ENCODE measurements at regions not wholly inside any gene's neighbourhood (a gene's known extent, or its start where the extent isn't known, plus 50 kb on each side); places are given as distances from the start of the nearest gene placed in this dataset.

DNA sequence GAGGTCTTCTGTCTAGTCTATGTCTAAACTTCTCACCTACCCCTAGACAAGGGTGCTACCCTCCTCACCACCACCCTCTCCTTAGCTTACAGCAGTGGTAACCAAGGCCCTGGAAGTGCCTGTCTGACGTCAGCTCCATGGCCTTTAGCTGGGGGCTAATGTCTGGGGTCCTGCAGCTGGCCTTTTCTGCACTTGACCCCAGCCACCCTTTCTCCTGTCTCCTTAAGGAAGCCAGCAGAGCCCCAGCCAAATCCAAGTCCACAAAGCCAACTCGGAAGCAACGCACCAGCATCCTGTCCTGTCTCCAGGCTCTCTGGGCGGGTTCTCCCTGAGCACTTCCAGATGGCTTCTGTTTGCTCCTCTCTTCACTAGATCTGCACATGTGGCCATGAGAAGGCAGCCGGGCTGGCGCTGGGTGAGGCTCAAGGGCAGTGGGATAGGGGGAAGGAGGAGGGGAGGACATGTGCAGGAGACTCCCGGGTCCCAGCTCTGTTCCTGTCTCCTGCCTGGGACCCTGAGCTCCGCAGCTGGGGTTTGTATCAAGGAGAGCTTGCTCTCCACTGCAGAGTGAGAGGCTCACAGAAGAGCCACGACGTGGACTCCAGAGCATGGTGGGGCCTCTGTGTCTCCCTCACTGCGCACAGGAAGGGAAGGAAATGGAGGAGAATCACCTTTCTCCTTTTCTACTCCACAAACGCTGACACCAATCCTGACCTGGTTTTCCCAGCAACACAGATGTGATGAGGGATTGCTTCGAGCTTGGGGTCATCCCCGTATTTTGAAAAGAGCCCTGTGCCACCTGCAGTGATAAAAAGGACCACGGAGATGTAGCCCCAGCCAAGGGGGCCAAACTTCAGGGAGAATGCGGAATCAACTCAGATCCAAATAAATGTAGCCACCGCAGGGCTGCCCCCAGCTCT is 204.2 kb downstream of the USP12 start:
- intact Hi-C loops (cut with micrococcal nuclease): no loop called here

DNA sequence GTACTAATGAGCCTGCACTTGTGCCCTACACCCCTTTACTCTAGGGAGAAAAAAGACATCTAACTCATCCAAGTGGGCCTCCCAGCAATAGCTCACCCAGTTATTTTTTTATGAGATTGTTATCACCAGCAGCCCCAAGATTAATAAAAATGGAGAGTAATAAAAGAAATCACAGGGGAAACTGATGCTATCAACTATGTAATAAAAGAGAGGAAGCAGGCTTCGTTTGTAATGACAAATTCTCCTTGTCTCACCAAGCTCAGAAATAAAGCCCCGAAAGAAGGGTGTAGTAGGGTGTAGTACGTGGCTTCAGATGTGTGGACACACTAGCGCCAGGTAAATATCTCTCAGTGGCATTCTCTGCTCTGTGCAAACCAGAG is 204.9 kb downstream of the USP12 start:
- intact Hi-C loops (cut with micrococcal nuclease): no loop called here

DNA sequence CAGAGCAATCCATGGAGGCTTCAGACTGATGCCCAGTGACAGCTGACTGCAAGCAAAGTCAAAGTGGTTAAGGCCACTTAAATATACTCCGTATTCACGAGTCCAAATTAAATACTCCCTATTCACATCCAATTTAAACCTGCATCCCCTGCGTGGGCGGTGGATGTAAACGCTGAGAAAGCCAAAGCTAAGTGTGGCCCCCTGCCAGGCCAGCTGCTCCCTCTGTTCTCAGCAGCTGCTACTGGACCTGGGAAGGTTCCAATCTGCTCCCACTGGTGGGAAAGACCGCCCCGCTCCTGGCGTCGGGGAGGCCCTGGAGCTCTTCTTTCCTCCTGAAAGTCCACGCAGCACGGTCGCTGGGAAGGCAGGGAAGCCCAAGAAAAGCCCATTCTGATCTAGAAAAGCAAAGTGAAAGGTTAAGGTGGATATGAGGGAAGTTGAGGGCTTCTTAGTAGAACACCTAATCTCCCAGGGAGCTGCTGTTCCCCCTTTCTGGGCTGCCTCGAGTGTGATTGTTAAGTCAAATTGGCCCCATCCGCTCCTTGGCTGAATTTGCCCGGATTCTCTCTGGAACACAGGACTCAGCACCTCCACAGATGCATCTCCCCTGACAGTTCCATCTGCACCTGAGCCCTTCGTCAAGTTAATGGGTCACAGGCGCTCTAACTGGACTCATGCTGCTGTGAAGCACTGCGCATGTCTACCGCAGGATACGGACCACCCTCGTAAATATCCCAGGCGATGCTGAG is 205.5 kb downstream of the USP12 start:
- intact Hi-C loops (cut with micrococcal nuclease): no loop called here

DNA sequence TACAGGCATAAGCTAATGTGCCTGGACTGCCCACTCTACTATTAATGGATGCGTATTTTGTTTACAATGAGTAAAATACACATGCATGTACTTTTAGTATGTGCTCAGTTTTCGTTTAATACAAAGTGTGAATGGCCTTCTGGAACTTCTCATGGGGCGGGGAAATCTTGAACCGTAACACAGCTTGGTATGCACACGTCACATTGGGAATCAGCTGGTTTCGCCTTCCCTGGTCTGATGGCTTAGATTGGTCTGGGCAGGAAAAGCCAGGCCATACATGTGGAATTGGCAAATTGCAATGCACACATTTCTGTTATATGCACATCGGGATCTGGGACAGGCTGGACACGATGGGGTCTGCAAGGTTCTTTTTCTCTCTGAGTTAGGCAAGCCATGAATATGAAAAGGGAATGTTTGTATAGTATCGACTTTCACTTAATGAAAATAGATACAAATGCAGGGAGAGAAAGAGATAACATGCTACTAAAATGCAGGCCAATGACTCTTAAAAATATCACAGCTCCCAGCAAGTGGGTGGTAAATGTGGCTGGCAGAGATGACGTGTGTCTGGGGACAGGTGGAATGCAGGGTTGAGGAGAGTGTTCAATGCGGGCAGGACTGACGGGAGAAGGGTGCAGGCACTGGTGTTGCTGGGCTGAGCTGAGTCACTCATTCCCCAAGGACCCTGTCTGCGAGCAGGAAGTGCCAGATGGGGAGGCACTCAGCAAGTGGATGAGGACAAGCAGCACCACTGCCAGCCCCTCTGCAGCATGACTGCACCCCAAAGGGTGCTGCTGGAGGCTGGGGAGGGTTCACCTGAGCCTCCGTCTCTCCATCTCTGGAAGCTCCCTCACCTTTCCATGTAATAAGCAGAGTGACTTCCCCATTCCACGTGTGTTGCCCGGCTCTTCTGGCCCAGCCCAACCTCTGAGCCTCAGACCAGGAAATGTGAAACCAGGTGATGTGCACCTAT is 204.0 kb upstream of the GPR12 start:
- intact Hi-C loops (cut with micrococcal nuclease): no loop called here

DNA sequence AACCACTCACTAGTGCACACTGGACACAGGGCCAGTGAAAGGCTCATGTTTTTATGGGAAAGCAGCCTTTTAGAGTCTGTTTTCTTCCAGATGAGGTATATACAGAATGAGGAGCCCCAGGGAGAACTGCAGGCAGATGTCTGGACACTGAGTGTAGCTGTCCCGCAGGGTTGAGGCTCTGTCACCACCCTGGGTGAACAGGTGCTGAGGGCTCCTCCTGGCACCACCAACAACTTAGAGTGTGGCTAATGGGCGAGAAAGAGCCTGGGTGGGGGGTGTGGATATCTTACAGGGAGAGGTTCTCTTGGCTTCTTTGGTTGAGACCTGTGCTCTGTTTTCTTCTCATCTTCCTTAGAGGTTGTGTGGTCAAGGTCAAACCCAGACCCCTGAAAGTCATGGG is 202.1 kb upstream of the GPR12 start:
- intact Hi-C loops (cut with micrococcal nuclease): no loop called here

DNA sequence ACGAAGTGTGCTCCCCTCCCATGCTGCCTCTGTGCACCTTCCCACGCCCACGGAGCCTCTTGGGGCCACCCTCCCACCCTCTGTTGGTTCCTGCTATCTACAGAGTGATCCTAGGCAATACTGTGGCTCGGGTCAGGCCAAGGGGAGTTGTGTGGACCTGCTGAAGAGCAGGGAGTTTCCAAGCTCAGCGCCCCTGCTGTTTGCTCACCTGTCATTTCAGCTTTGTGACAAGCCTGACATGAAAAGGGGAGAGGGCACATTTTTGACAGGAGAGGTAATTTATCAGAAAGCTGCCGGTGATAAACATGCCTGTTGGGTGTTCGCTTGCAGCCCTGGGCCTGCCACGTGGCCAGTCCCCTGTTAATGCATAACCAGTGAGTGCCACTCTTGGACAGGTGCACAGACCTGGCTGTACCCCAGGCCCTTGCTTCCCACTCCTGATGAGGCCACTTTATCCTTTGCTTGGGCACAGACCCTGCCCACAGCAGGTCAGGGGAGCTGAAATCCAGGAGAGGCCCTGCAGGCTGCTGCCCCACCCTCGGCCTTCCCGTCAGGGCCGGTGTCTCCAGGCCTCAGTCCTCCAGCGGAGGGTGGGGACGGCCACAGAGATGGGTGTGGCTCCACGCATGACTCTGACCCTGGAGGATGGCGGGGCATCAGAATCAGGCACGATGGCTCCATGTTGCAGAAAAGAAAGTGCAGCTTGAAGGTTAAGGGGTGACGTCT is 201.5 kb upstream of the GPR12 start:
- intact Hi-C loops (cut with micrococcal nuclease): no loop called here

DNA sequence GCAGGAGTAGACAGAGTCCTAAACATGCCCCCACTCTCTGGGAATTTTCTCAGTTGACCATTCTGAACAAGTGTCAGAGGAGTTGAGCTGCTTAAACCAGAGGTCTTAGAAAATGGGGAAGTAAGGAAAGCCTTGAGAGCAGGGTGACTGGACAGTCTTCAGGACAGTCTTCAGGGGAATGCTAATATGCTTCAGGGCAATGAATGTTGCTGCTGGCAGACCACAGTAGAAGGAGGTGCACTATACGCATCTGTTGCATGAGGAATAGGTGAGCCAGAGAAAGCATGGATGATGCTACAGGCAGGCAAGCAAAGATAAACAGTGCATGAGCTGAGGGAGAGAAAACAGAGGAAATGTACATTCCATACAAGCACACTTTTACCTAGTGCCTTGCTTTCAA is 196.6 kb upstream of the GPR12 start:
- intact Hi-C loops (cut with micrococcal nuclease): no loop called here

DNA sequence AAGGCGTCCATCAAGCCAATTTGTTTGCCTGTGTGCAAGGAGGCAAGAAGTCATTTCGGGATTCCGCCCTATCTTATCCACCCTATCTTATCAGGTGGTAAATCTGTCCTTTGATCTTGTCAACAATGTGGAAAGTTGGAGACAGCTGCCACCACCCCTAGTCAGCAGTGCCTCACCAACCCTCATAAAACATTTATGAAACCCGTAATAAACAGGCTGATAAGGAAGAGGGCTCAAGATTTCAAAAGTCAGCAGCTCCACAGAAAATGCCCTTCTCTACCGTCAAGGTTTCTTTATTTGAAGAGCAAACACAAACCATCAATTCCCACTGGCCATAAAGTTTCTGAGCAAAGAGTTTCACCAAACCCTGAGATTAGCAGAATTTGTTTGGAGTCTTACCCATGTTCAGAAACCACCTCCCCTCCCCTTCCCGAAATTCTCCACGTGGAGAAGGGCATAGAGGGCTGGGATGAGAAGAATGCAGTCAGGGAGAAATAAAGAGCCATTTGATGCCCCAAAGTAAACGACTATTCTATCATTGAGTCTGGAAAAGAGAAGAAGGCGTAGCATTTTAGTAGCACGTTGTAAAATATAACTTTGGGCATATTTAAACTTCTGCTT is 196.0 kb upstream of the GPR12 start:
- intact Hi-C loops (cut with micrococcal nuclease): no loop called here

DNA sequence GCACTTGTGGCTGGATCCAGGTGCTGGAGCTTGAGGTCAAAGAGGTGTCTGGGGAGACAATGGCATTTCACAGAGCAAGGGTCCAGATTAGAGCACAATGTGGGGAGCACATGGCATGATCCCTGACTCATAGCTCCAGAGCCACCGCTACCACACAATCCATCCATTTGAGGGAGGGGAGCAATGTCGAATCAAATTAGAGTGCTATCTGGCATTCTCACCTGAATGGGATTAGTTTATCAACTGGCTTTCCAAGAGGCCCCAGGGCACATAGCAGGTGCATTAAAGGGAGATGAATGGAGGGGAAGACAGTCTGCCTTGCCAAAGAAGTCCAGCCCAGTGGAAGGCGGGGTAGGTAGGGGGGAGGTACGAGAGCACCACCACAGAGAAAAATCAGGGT is 194.4 kb upstream of the GPR12 start:
- intact Hi-C loops (cut with micrococcal nuclease): no loop called here

DNA sequence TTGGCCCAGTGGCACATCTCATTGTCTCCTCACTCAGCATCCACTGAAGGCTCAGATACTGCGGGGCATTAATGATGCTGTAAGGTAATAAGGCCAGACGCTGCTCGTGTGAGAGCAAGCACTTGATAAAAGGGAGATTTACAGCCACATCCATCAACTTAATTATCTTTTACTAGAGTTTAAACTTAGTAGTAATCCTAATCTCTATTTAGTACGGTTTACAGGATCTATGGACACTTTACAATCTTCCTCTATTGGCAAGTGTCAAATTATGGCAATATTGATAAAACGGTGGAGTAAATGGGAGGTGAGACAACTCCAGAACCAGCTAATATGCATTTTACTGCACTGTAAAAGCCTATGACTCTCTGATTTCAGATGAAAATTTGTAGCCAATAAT is 192.7 kb upstream of the GPR12 start:
- intact Hi-C loops (cut with micrococcal nuclease): no loop called here

DNA sequence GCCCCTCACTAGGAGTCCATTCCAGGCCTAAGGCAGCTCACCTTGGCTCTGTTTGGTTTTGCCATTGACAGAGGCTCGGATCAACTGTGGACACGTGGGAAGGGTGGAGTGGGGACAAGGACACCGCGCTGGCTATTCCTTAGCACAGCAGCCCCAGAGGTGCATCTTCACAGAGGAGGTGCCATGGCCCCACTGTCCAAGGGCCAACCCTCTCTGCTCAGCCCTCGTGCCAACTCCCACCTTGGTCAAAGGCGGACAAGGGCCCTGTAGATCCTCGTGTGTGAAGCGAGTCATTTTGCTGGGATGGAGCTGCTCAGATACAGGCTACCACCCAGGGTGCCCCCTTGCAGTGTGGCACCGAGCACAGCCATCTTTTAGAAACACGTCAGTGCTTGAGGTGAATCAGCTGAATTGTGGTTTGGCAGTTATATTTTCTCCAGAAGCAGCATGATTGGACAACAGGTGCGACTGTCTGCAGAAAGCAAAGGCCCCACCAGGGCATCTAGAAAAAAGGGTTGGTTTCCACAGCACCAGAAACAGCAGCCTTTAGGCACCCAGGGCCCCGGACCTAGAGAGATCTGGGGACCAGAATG is 192.1 kb upstream of the GPR12 start:
- intact Hi-C loops (cut with micrococcal nuclease): no loop called here

DNA sequence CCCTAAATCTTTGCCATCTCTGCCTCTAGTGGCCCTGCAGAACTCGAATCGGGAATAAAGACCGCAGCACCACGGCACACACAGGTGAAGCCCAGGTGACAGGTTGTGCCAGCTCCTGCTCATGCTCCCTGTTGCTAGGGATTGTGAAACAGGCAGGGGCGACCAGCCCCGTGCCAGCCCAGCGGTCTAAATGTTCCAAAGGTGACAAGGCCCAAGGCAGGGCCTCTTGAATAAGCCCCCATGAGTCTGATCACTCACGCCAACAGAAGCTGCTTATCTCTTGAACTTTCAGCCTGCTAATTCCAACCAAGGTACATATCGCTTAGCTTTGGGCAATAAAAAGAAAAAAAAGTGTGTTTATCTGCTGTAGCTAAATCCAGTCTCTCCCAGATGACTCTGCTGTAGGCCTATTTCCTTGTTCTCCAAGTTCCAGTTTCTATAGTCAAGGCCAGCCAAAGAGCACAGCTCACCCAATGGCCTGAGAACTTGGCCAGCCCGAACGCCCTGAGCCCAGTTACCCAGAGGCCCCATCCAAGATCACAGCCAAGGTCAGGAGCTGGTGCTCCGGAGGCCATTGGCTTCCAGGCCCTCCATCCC is 191.1 kb upstream of the GPR12 start:
- intact Hi-C loops (cut with micrococcal nuclease): no loop called here

DNA sequence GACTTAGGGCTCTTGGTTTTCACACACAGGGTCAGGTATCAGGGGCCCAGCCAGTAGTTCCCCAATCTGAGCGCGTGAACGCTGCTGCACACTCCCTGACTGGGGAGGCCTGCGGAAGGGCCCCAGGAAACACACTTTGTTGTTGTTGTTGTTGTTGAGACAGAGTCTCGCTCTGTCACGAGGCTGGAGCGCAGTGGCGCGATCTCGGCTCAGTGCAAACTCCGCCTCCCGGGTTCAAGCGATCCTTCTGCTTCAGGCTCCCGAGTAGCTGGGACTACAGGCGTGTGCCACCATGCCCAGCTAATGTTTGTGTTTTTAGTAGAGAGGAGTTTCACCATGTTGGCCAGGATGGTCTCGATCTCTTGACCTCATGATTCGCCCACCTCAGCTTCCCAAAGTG is 190.4 kb upstream of the GPR12 start:
- intact Hi-C loops (cut with micrococcal nuclease): no loop called here

DNA sequence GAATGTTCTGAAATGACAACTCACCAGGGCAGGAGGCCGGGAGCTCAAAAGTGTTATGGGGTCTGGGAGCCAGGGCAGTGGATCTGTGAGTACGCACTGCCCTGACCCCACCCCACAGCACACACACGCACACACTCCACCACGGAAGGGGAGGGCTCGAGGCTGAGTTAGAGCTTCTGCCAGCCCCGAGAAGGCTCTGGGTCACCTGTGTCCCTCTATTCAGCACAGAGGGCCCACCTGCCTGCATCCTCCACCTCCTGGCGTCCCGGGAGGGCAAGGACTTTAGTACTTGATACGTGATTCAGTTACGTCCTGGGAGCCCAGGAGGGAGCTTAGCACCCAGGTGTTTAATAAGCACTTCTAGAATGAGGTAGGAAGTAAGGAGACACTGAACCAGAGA is 190.0 kb upstream of the GPR12 start:
- intact Hi-C loops (cut with micrococcal nuclease): no loop called here

DNA sequence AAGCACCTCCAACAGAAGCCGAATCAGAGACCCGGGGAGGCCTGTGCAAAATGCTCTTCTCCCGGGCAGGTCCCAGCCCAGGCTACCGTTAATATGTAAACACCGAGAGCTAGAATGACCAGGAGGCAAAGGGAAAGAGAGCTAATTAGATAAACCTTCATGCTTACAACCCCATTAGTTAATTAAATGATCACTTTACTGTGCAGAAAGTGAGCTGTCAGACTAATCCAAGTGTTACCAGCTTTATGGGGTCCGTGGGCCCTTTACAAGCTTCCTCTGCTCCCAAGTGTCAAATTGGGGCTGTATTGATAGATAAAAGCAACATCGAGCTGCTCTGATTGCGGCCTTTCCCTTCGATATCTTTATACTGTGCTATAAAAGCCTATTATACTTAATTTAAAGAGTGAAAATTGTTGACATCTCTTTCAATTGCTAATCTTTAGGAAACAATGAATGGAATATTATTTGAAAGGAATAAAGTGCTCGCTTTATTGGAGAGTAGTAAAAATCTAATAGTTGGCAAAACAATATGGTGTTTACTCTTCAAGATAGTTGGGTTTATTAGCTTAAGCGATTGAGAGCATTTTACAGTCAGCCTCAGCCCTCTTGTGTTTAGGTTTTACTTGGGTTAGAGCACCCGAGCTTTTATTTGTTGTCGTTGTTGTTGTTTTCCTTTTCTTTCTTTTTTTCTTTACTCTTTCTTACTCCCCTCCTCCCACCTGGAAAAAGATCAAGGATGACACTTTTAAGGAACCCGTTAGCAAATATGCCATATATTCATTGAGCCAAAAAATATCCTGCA is 189.3 kb upstream of the GPR12 start:
- intact Hi-C loops (cut with micrococcal nuclease): no loop called here

DNA sequence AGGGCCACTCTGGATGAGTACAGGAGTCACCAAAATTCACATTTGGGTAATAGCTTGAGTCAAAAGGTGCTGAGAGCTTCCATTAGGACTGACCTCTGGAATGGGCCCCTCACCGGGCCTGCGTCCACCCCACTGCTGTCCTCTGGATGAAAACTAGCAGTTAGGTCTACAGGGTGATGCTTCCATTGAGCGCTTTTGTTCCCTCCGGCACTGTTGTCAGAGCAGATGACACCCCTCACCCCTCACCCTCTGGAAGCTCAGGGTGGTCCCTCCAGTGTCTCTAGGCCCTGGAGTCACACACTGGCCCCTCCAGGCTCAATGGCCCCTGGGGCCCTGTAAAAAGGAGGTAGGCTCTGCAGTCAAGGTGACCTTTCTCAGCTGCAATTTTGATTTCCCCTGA is 187.8 kb upstream of the GPR12 start:
- intact Hi-C loops (cut with micrococcal nuclease): no loop called here

DNA sequence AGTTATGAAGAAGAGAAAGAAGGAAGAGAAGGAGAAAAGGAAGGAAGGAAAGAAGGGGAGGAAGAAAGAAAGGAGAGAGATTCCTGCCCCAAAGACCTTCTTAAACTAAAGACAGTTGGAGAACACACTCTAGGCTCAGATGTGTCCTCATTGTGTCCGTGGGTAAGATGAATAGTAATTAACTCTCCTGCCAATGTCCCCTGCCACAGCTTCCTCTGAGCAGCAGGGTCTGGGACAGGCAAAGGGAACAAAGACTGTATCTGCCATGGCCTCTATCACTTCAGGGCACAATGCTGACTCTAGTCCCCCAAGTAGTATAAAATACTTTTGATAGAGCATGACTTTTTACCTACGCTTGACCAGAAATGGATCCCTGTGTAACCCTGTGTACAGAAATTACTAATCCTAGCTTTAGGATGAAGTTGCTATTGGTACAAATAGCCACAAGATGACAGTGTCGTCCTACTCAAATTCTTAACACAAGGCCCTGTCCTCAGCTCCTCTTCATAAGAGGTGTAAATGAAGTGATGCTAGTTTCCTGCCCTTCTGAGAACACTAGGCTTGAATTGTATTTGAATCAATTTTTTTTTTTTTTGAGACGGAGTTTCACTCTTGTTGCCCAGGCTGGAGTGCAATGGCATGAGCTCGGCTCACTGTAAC is 186.2 kb upstream of the GPR12 start:
- intact Hi-C loops (cut with micrococcal nuclease): no loop called here

DNA sequence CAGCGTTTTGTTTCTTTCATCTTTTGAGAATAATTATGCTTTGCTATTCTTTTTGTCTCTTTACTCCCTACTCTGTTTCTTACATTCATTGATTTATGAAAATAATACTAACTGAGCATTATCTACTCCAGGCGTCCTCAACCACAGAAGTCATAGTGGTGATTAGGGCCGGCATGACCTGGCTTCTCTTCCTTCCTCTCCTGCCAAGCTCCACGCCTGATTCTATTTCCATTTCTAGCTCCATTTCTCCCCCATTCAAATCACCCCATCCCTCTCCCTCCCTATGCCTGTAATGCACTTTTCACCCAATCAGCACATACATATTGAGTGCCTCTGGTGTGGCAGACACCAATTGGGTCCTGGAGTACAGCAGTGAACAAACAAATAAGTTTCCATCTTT is 183.2 kb upstream of the GPR12 start:
- intact Hi-C loops (cut with micrococcal nuclease): no loop called here

Data from T-helper 2 cell treated with Interferon-gamma antibody and Interleukin-4, amounts not matched to agents 100 ng/mL and 5 ng/mL, for 36 hours (primary cell).